ENCODE measurements at regions not wholly inside any gene's neighbourhood (a gene's known extent, or its start where the extent isn't known, plus 50 kb on each side); places are given as distances from the start of the nearest gene placed in this dataset.

- no peak for DNase-seq (ENCODE audit: low spot score)
These were observed 59.9 kb upstream of the GPR6 start for GRCh38 chr6:109918227-109918626.

DNA sequence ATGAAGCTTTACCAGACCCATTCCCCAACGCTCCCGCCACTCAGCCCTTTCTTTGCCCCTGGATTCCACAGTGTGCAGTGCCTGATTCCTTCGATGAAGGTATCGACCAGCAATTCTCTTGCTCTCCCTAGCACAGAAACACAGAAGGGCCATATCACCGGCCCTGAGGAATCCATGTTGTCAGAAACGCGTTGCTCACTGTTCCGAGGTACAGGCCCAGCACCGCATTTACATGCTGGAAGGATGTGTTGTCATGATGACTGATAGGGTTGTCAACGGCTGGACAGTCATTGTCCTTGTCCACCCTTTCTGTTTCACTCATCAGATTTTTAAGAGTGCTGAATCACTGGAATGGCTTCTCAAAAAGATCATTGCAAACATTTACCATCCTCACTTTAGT is 57.2 kb upstream of the GPR6 start:
- no peak for DNase-seq (ENCODE audit: low spot score)

DNA sequence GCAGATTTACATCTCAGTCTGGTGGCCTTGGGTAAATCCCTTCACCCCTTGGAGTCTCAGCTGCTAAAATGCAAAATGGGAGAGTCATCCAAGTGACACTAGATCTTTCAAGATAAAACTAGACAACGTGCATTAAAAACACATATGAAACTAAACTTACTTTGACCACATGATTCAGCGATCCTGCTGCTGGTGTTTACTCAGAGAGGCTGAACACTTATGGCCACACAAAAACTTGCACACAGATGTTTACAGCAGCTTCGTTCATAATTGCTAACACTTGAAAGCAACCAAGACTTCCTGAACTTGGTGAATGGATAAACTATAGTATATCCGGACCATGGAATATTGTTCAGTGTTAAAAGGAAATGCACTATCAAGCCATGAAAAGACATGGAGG is 55.3 kb upstream of the GPR6 start:
- no peak for DNase-seq (ENCODE audit: low spot score)

DNA sequence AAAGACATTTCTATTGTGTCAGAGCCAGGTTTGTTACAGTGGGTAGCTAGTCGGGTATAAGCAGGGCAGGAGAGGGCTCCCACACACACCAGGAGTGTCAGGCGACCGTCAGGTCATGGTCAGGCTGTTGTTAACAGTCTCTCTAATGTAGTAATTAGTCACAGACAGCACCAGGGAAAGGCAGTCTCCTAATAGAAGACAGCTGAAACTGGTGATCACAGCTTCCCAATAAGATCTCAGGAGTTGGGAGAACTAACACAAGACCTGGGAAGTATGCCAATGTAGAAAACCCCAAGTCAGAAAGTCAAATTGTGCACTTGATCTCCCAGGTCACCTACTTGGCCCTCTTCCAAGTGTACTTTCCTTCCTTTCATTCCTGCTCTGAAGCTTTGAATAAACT is 53.0 kb upstream of the GPR6 start:
- DNase-seq (ENCODE audit: low spot score), result no peak

- no peak for DNase-seq (ENCODE audit: low spot score)
These were observed 51.1 kb upstream of the GPR6 start for GRCh38 chr6:109927052-109927451.
